Mesodermal cell (in vitro differentiated cells): ENCODE measurements at regions not wholly inside any gene's neighbourhood (a gene's known extent, or its start where the extent isn't known, plus 50 kb on each side); places are given as distances from the start of the nearest gene placed in this dataset.

Experiments used
- H3K27ac ChIP-seq: 2 replicates; pipeline ENCODE4 v1.7.0; 2013; ENCODE audit warnings: mild to moderate bottlenecking, low read depth, low read length, moderate library complexity; ENCODE audit not compliant: severe bottlenecking
- H3K36me3 ChIP-seq: 2 replicates; pipeline ENCODE4 v1.7.1; 2013; ENCODE audit warnings: mild to moderate bottlenecking, low read length, moderate library complexity; ENCODE audit not compliant: control insufficient read depth, insufficient read depth
- H3K4me1 ChIP-seq: one replicate; pipeline ENCODE4 v1.7.1; 2013; ENCODE audit warnings: mild to moderate bottlenecking, low read length; ENCODE audit not compliant: insufficient read depth, control insufficient read depth, poor library complexity, severe bottlenecking
- H3K4me3 ChIP-seq: 2 replicates; pipeline ENCODE4 v1.7.0; 2013; ENCODE audit warnings: low read length, control low read depth, mild to moderate bottlenecking; ENCODE audit not compliant: insufficient read depth, poor library complexity, severe bottlenecking; ENCODE audit errors: extremely low read depth
- H3K9me3 ChIP-seq: 2 replicates; pipeline ENCODE4 v1.7.1; 2013; ENCODE audit warnings: mild to moderate bottlenecking, low read length, moderate library complexity; ENCODE audit not compliant: control insufficient read depth
- WGBS, 2 experiments: methylation state at CpG; one replicate each; pipeline ENCODE4 v1.1.5; 2013; ENCODE audit warnings: missing lambda C conversion rate in 2 of 2; ENCODE audit not compliant: insufficient coverage in 2 of 2; 5-methylcytosine and 5-hydroxymethylcytosine counted together

GRCh38 chr1:22371408-22371807 is 80.2 kb upstream of the ZBTB40 start:
- WGBS, 2 experiments, result 88 to 92% methylated on average over 2 to 5 of the region's 5 CpGs
- Histone ChIP-seq H3K27ac (no peak overlapping the region), H3K4me3 (no peak overlapping the region), H3K36me3 (no peaks in the 10 kb centered on the region), H3K9me3 (no peaks in the 10 kb centered on the region), H3K4me1 (no peaks in the 10 kb centered on the region)

GRCh38 chr1:22373252-22373651 is 78.4 kb upstream of the ZBTB40 start:
- H3K4me3 ChIP-seq, result no peak overlapping the region
- no peaks in the 10 kb centered on the region for H3K36me3 ChIP-seq
- no peaks in the 10 kb centered on the region for H3K4me1 ChIP-seq
- H3K9me3 ChIP-seq, result no peaks in the 10 kb centered on the region
- H3K27ac ChIP-seq, result no peak overlapping the region

- no peak overlapping the region for H3K4me3 ChIP-seq
- no peaks in the 10 kb centered on the region for H3K36me3 ChIP-seq
- WGBS, 2 experiments, result no CpG with 5 or more reads among the region's 1 CpG
- no peaks in the 10 kb centered on the region for H3K9me3 ChIP-seq
- H3K27ac ChIP-seq, result no peak overlapping the region
- no peaks in the 10 kb centered on the region for H3K4me1 ChIP-seq
Observed at GRCh38 chr1:22374001-22374400, 77.7 kb upstream of the ZBTB40 start.

- peaks cover 10% of the 10 kb centered on the region for H3K4me1 ChIP-seq
- H3K4me3 ChIP-seq, result no peak overlapping the region
- H3K27ac ChIP-seq, result no peak overlapping the region
- WGBS, 2 experiments, result 87 to 88% methylated on average over 6 to 9 of the region's 9 CpGs
- H3K36me3 ChIP-seq, result no peaks in the 10 kb centered on the region
- no peaks in the 10 kb centered on the region for H3K9me3 ChIP-seq
Observed at GRCh38 chr1:22375601-22376000, 76.0 kb upstream of the ZBTB40 start.

- peaks cover 10% of the 10 kb centered on the region for H3K4me1 ChIP-seq
- H3K36me3 ChIP-seq, result no peaks in the 10 kb centered on the region
- no peak overlapping the region for H3K4me3 ChIP-seq
- H3K9me3 ChIP-seq, result no peaks in the 10 kb centered on the region
- H3K27ac ChIP-seq, result no peak overlapping the region
- 85 to 89% methylated on average over 5 of the region's 5 CpGs for WGBS, 2 experiments
Observed at GRCh38 chr1:22376001-22376400, 75.7 kb upstream of the ZBTB40 start.

- Histone ChIP-seq H3K4me3 (no peak overlapping the region), H3K9me3 (no peaks in the 10 kb centered on the region), H3K27ac (no peak overlapping the region), H3K36me3 (no peaks in the 10 kb centered on the region), H3K4me1 (peaks cover 10% of the 10 kb centered on the region)
- 88 to 89% methylated on average over 8 of the region's 8 CpGs for WGBS, 2 experiments
Observed at GRCh38 chr1:22376546-22376945, 75.1 kb upstream of the ZBTB40 start.

- H3K36me3 ChIP-seq, result no peaks in the 10 kb centered on the region
Observed at GRCh38 chr1:22376976-22377375, 74.7 kb upstream of the ZBTB40 start.

GRCh38 chr1:22379566-22379965 is 72.1 kb upstream of the ZBTB40 start:
- H3K4me3 ChIP-seq, result no peak overlapping the region
- 59 to 78% methylated on average over 4 to 5 of the region's 7 CpGs for WGBS, 2 experiments
- no peaks in the 10 kb centered on the region for H3K9me3 ChIP-seq
- peaks cover 20% of the 10 kb centered on the region for H3K4me1 ChIP-seq
- no peak overlapping the region for H3K27ac ChIP-seq
- no peaks in the 10 kb centered on the region for H3K36me3 ChIP-seq

More at GRCh38 chr1:22376976-22377375, 74.7 kb upstream of the ZBTB40 start:
- H3K27ac ChIP-seq, result no peak overlapping the region
- H3K4me1 ChIP-seq, result peaks cover 10% of the 10 kb centered on the region
- WGBS, 2 experiments, result 73 to 74% methylated on average over 3 of the region's 3 CpGs
- H3K4me3 ChIP-seq, result no peak overlapping the region
- no peaks in the 10 kb centered on the region for H3K9me3 ChIP-seq

GRCh38 chr1:22380024-22380785 is 71.4 kb upstream of the ZBTB40 start:
- H3K4me1 ChIP-seq, result peaks cover 20% of the 10 kb centered on the region
- no peak overlapping the region for H3K4me3 ChIP-seq
- no peaks in the 10 kb centered on the region for H3K36me3 ChIP-seq
- H3K27ac ChIP-seq, result no peak overlapping the region
- H3K9me3 ChIP-seq, result no peaks in the 10 kb centered on the region
- 86 to 92% methylated on average over 6 of the region's 10 CpGs for WGBS, 2 experiments

- Histone ChIP-seq H3K36me3 (no peaks in the 10 kb centered on the region), H3K4me3 (no peak overlapping the region), H3K27ac (no peak overlapping the region), H3K9me3 (no peaks in the 10 kb centered on the region), H3K4me1 (peaks cover 24% of the 10 kb centered on the region)
- WGBS, 2 experiments, result 89 to 91% methylated on average over 22 of the region's 22 CpGs
Observed at GRCh38 chr1:22383526-22384294, 67.9 kb upstream of the ZBTB40 start.

- Histone ChIP-seq H3K4me1 (peaks cover 22% of the 10 kb centered on the region), H3K9me3 (no peaks in the 10 kb centered on the region), H3K27ac (no peak overlapping the region), H3K4me3 (no peak overlapping the region), H3K36me3 (no peaks in the 10 kb centered on the region)
- WGBS, 2 experiments, result 80 to 84% methylated on average over 4 of the region's 4 CpGs
Observed at GRCh38 chr1:22385537-22385936, 66.1 kb upstream of the ZBTB40 start.
